GM12891 (cell line): ENCODE measurements at regions not wholly inside any gene's neighbourhood (a gene's known extent, or its start where the extent isn't known, plus 50 kb on each side); places are given as distances from the start of the nearest gene placed in this dataset.

Experiments used
- POLR2A ChIP-seq: IDR thresholded peaks from 2 replicates; pipeline ENCODE4 v1.6.1; 2011; ENCODE audit warnings: low read depth, low read length, control low read depth
- POLR2AphosphoS5 ChIP-seq: IDR thresholded peaks from 2 replicates; pipeline ENCODE4 v1.6.1; 2011; ENCODE audit warnings: low read depth, low read length, control low read depth
- POU2F2 ChIP-seq: IDR thresholded peaks from 2 replicates; pipeline ENCODE4 v1.6.1; 2011; ENCODE audit warnings: low read depth, mild to moderate bottlenecking, control low read depth, low read length, moderate library complexity
- SPI1 ChIP-seq: IDR thresholded peaks from 2 replicates; pipeline ENCODE4 v1.6.1; 2011; ENCODE audit warnings: low read depth, low read length, control low read depth
- TAF1 ChIP-seq: IDR thresholded peaks from 2 replicates; pipeline ENCODE4 v1.6.1; 2011; ENCODE audit warnings: low read depth, low read length, control low read depth

- TF ChIP-seq POLR2A: no peak
- TF ChIP-seq POLR2AphosphoS5: no peak
- no peak for TF ChIP-seq TAF1
- no peak for TF ChIP-seq SPI1
- no peak for TF ChIP-seq POU2F2
Observed at GRCh38 chr9:90507621-90508020, 135.0 kb downstream of the DIRAS2 start.
